Spinal cord (tissue), 9 donors: ENCODE measurements at regions not wholly inside any gene's neighbourhood (a gene's known extent, or its start where the extent isn't known, plus 50 kb on each side); places are given as distances from the start of the nearest gene placed in this dataset.

ENCODE experiments used
- DNase-seq, 6 donors: peaks; one replicate each; pipeline versions ENCODE4 v3.0.0 to v3.0.0-alpha.2; 2013 to 2015; ENCODE audit warnings: low spot score in 6 of 6, low read depth in 4 of 6
- H3K27ac ChIP-seq: one replicate; pipeline ENCODE4 v1.5.1; 2013; ENCODE audit warnings: low read depth, low read length, control low read depth
- H3K27me3 ChIP-seq: one replicate; pipeline ENCODE4 v1.6.1; 2013; ENCODE audit warnings: low read length; ENCODE audit not compliant: control insufficient read depth, insufficient read depth
- H3K36me3 ChIP-seq: one replicate; pipeline ENCODE4 v1.6.1; 2013; ENCODE audit warnings: low read length; ENCODE audit not compliant: control insufficient read depth, insufficient read depth
- H3K4me1 ChIP-seq: one replicate; pipeline ENCODE4 v1.6.1; 2013; ENCODE audit warnings: low read length; ENCODE audit not compliant: control insufficient read depth, insufficient read depth
- H3K4me3 ChIP-seq: one replicate; pipeline ENCODE4 v1.5.1; 2013; ENCODE audit warnings: low read depth, low read length, control low read depth
- H3K9me3 ChIP-seq: one replicate; pipeline ENCODE4 v1.6.1; 2013; ENCODE audit warnings: low read length; ENCODE audit not compliant: control insufficient read depth, insufficient read depth
- WGBS: methylation state at CpG from one replicate; pipeline ENCODE4 v1.1.5; 2013; ENCODE audit warnings: missing lambda C conversion rate; ENCODE audit not compliant: insufficient coverage; 5-methylcytosine and 5-hydroxymethylcytosine counted together
- donor health status: healthy.

GRCh38 chr12:58242796-58243630 is 301.6 kb downstream of the ATP23 start:
- DNase-seq: peak in 1 of 6 donors; percentile 65
- no CpG with 5 or more reads among the region's 4 CpGs for WGBS
- Histone ChIP-seq H3K36me3 (no peaks in the 10 kb centered on the region), H3K4me1 (no peaks in the 10 kb centered on the region), H3K27ac (no peak overlapping the region), H3K9me3 (no peaks in the 10 kb centered on the region), H3K27me3 (no peaks in the 10 kb centered on the region), H3K4me3 (no peak overlapping the region)

DNA sequence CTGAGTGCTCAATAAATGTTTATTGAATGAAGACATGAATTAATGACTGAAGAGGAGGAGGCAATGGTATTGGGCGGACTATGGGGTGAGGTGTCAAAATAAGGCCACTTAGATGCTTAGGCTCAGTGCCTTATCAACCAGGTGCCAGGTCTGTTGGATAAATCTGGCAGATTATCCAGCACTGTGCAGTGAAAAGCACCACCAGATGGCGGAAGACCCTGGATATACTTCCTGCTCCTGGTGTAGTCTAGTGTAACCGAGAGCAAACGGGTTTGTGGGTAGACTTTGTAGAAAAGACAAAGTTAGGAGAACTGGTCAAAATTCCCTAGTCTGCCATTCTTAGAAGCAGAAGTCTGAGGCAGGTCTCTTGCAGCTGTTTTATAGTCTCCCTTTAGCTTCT is 306.3 kb downstream of the ATP23 start:
- no peaks in the 10 kb centered on the region for H3K36me3 ChIP-seq
- no peaks in the 10 kb centered on the region for H3K9me3 ChIP-seq
- no peaks in the 10 kb centered on the region for H3K27me3 ChIP-seq
- WGBS: 86% methylated on average over 4 of the region's 4 CpGs
- H3K4me1 ChIP-seq: peaks cover 3% of the 10 kb centered on the region
- no peak overlapping the region for H3K4me3 ChIP-seq
- no peak for DNase-seq
- no peak overlapping the region for H3K27ac ChIP-seq

DNA sequence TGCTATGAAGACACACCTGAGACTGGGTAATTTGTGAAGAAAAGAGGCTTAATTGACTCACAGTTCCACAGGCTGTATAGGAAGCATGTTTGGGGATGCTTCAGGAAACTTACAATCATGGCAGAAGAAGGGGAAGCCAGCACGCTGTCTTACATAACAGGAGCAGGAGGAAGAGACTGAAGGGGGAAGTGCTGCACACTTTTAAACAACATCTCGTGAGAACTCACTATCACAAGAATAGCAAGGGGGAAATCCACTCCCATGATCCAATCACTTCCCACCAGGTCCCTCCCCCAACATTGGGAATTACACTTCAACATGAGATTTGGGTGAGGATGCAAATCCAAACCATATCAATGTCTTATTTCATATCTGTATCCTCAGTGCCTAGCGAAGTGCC is 307.2 kb downstream of the ATP23 start:
- DNase-seq: no peak
- Histone ChIP-seq H3K36me3 (no peaks in the 10 kb centered on the region), H3K9me3 (no peaks in the 10 kb centered on the region), H3K4me1 (peaks cover 3% of the 10 kb centered on the region), H3K27me3 (no peaks in the 10 kb centered on the region), H3K27ac (no peak overlapping the region), H3K4me3 (no peak overlapping the region)
- no CpG with 5 or more reads among the region's 3 CpGs for WGBS

- 26% methylated on average over 2 of the region's 2 CpGs for WGBS
- Histone ChIP-seq H3K27ac (no peak overlapping the region), H3K9me3 (no peaks in the 10 kb centered on the region), H3K27me3 (no peaks in the 10 kb centered on the region), H3K4me3 (no peak overlapping the region), H3K4me1 (peaks cover 3% of the 10 kb centered on the region), H3K36me3 (no peaks in the 10 kb centered on the region)
- DNase-seq: no peak
Observed at GRCh38 chr12:58249610-58250009, 308.2 kb downstream of the ATP23 start.

DNA sequence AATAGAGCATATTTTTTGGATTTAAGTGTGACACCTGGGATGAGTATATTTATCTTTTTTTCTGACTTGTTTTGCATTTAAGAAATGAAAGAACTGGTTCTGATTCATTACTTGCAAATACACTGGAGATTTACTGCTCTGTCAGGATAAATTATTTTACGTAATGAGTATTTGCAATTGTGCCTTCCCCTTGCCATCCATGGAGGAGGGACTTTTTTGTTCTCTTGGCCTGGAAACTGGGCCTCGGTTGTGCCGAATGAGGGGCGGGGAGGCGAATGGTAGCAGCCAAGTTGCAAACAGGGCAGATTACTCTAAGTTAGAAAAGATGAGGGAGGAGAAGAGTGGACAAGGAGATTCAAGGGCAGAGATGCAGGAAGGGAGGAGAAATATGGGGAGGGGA is 308.7 kb downstream of the ATP23 start:
- no peak overlapping the region for H3K4me3 ChIP-seq
- H3K27me3 ChIP-seq: no peaks in the 10 kb centered on the region
- 67% methylated on average over 5 of the region's 5 CpGs for WGBS
- H3K36me3 ChIP-seq: no peaks in the 10 kb centered on the region
- H3K9me3 ChIP-seq: no peaks in the 10 kb centered on the region
- DNase-seq: no peak
- H3K4me1 ChIP-seq: peaks cover 3% of the 10 kb centered on the region
- no peak overlapping the region for H3K27ac ChIP-seq

- Histone ChIP-seq H3K9me3 (no peaks in the 10 kb centered on the region), H3K27me3 (no peaks in the 10 kb centered on the region), H3K27ac (no peak overlapping the region), H3K4me3 (no peak overlapping the region), H3K36me3 (no peaks in the 10 kb centered on the region), H3K4me1 (peaks cover 3% of the 10 kb centered on the region)
- no peak for DNase-seq
- WGBS: 67% methylated on average over 1 of the region's 2 CpGs
Observed at GRCh38 chr12:58252914-58253313, 311.5 kb downstream of the ATP23 start.

GRCh38 chr12:58253663-58254062 is 312.3 kb downstream of the ATP23 start:
- no peak overlapping the region for H3K27ac ChIP-seq
- WGBS: no CpG with 5 or more reads among the region's 1 CpG
- peak in 1 of 6 donors; percentile 29 for DNase-seq

GRCh38 chr12:58254463-58255100 is 313.2 kb downstream of the ATP23 start:
- Histone ChIP-seq H3K36me3 (no peaks in the 10 kb centered on the region), H3K27me3 (no peaks in the 10 kb centered on the region), H3K9me3 (no peaks in the 10 kb centered on the region), H3K4me3 (no peak overlapping the region), H3K4me1 (peaks cover 3% of the 10 kb centered on the region), H3K27ac (no peak overlapping the region)
- DNase-seq: no peak
- WGBS: no CpG with 5 or more reads among the region's 1 CpG

More at GRCh38 chr12:58253663-58254062, 312.3 kb downstream of the ATP23 start:
- H3K4me1 ChIP-seq: peaks cover 3% of the 10 kb centered on the region
- H3K36me3 ChIP-seq: no peaks in the 10 kb centered on the region
- H3K9me3 ChIP-seq: no peaks in the 10 kb centered on the region
- no peak overlapping the region for H3K4me3 ChIP-seq
- no peaks in the 10 kb centered on the region for H3K27me3 ChIP-seq

DNA sequence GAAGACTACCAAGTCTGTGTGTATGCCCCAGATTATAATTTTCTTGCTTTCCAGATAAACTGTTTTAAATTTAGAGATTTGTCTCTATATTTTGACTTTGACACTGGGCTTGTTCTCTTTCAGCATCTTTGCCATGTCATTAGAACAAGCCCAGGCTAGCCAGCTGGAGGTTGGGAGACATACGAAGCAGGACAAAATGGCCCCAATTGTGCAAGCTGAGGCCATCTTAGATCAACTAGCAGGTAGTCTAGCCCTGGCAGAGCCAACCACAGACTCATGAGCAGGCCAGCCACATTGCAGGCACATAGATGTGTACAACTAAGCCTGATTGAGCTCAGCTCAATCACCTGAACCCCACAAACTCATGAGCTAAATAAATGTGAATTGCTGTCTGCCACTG is 321.4 kb downstream of the ATP23 start:
- Histone ChIP-seq H3K27ac (no peak overlapping the region), H3K9me3 (no peaks in the 10 kb centered on the region), H3K4me3 (no peak overlapping the region), H3K36me3 (no peaks in the 10 kb centered on the region), H3K4me1 (no peaks in the 10 kb centered on the region), H3K27me3 (no peaks in the 10 kb centered on the region)
- WGBS: 77% methylated on average over 1 of the region's 1 CpG
- DNase-seq: no peak

GRCh38 chr12:58263816-58264215 is 322.4 kb downstream of the ATP23 start:
- Histone ChIP-seq H3K4me3 (no peak overlapping the region), H3K4me1 (no peaks in the 10 kb centered on the region), H3K9me3 (no peaks in the 10 kb centered on the region), H3K27ac (no peak overlapping the region), H3K36me3 (no peaks in the 10 kb centered on the region), H3K27me3 (no peaks in the 10 kb centered on the region)
- DNase-seq: peak in 2 of 6 donors; percentile 28 to 54
- no CpG with 5 or more reads among the region's 1 CpG for WGBS
